Natural killer cell treated with Interleukin-12 subunit alpha and Interleukin-12 subunit beta and Interleukin-15 and Interleukin-18, amount 100 ng/mL, for 72 hours (primary cell): ENCODE measurements at regions not wholly inside any gene's neighbourhood (a gene's known extent, or its start where the extent isn't known, plus 50 kb on each side); places are given as distances from the start of the nearest gene placed in this dataset.
"Not testable (repeated sequence)": the region's sequence is repeated elsewhere in the genome, so short reads cannot be mapped to it uniquely, and the experiment has no call there.

Source experiments
- ATAC-seq, 2 donors: fragments of 150-1000 bp; cut with Tn5 transposase in 1 of 2; sonication (Bioruptor Pico), chemical (Tn5 transposase) in 1 of 2; 2 replicates each; pipeline ENCODE4 v1.10.0; 2021
- DNase-seq: peaks from one replicate; pipeline ENCODE4 v3.0.0; 2022; ENCODE audit warnings: low spot score
- H3K27ac Mint-ChIP-seq, 2 donors: 1 replicate in 1 of 2; 2 replicates in 1 of 2; pipeline ENCODE4 v1.8.0; 2022; ENCODE audit warnings: mixed read lengths in 2 of 2, mild to moderate bottlenecking in 1 of 2, moderate library complexity in 1 of 2
- H3K27me3 Mint-ChIP-seq, 2 donors: 1 replicate in 1 of 2; 2 replicates in 1 of 2; pipeline ENCODE4 v1.8.0; 2022; ENCODE audit warnings: mixed read lengths in 2 of 2
- H3K36me3 Mint-ChIP-seq: one replicate; pipeline ENCODE4 v1.8.0; 2022; ENCODE audit warnings: mixed read lengths
- H3K4me1 Mint-ChIP-seq, 2 donors: 1 replicate in 1 of 2; 2 replicates in 1 of 2; pipeline ENCODE4 v1.8.0; 2022; ENCODE audit warnings: low read depth in 2 of 2, mixed read lengths in 2 of 2, mild to moderate bottlenecking in 1 of 2
- H3K4me3 Mint-ChIP-seq: one replicate; pipeline ENCODE4 v1.8.0; 2022; ENCODE audit warnings: mixed read lengths
- H3K9me3 Mint-ChIP-seq: 2 replicates; pipeline ENCODE4 v1.8.0; 2022; ENCODE audit warnings: mixed read lengths

DNA sequence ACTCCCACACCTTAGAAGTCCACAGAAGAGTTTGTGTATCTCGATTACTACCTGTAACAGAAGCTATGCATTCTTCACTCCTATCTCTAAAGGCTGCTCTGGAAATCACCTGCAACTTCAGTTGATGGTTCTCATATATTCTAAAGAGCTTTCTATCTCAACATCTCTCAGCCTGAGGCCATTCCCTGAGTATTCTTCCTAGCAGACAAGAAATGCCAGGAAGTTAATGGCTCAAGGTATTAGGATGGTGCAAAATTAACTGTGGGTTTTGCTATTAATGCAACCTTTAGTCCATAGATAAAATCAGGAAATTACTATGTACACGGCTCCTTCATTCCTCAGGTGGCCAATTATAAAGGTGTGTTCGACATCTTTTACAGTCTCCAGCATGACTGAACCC is 290.1 kb downstream of the ZNF716 start:
- DNase-seq, H3K4me1 Mint-ChIP-seq, H3K4me3 Mint-ChIP-seq, ATAC-seq, H3K36me3 Mint-ChIP-seq, H3K27me3 Mint-ChIP-seq, H3K27ac Mint-ChIP-seq: not testable (repeated sequence)
- peaks cover 12% of the 10 kb centered on the region for H3K9me3 Mint-ChIP-seq

DNA sequence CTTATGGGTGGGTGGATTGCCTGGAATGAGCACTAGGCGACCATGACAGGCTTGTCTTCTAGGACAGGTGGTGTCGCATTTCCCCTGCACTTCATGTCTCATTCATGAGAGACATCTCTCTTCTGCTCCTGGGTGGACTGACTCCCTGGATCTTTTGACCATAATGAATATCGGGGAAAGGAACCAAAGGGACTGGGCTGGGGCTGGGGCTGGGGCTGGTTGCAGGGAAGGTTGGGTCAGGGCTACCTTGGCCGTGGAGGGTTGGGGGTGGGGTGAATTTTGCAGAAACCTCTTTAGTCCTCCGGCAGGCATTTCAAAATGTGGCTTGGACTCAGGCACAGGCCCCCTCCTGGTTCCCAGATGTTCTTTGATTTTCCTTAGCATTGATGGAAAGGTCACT is 319.2 kb downstream of the ZNF716 start:
- ATAC-seq (no peak), DNase-seq (no peak)
- Mint-ChIP-seq H3K27ac (no peak overlapping the region), H3K27me3 (no peaks in the 10 kb centered on the region), H3K4me1 (no peaks in the 10 kb centered on the region), H3K4me3 (no peak overlapping the region), H3K9me3 (peaks cover 22% of the 10 kb centered on the region), H3K36me3 (peaks cover 34% of the 10 kb centered on the region)

DNA sequence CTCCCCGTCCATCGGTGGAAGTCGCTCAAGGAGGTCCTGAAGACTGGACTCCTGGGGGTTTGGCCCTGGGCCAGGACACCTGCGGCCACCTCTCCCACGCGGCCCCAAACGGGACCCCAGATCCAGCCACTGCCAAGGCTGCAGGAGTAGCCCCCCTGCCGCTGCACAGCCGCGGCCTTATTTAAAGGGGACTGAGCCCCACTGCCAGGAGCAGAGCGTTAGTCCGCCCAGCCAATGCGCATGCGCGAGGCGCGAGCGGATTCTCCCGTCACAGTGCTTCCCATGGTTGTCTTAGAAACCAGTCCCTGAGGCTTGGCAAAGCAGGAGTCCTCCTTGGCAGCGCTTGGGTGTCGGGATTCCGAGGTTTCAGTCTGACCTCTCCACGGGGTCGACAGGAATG is 320.0 kb downstream of the ZNF716 start:
- Mint-ChIP-seq H3K27ac (no peak overlapping the region), H3K9me3 (peaks cover 22% of the 10 kb centered on the region), H3K36me3 (peaks cover 35% of the 10 kb centered on the region), H3K27me3 (no peaks in the 10 kb centered on the region), H3K4me1 (no peaks in the 10 kb centered on the region), H3K4me3 (no peak overlapping the region)
- DNase-seq, result no peak
- ATAC-seq, result no peak

DNA sequence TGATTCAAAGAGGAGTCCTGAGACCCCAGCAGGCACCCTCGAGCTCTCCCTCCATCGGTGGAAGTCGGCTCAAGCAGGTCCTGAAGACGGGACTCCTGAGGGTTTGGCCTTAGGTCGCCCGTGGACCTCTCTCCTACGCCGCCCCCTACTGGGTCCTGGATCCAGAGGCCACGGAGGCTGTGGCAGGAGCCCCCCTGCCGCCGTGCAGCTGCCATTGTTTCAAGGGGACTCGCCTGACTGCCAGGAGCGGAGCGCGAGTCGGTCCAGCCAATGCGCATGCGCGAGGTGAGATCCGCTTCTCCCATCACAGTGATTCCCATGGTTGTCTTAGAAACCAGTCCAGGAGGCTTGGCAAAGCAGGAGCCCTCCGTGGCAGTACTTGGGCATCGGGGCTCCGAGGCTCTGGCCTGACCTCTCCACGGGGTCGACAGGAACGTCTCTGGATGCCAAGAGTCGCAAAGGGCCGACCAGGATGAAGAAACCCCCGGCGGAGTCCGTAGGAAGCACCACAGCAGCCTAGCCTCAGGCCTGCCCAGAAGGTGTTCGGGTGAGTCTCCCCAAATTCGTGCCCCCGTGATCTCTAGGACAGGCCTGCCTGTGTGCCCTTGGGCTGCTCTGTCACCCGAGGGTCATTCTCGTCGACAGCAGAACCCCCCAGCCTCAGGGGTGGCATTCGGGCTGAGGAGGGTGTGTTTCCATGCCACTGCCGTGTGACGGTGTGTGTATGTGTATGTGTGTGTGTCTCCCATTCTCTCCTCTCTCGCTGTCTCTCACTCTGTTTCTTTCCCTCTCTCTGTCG is 322.3 kb downstream of the ZNF716 start:
- Mint-ChIP-seq H3K9me3 (peaks cover 27% of the 10 kb centered on the region), H3K36me3 (peaks cover 42% of the 10 kb centered on the region), H3K4me1 (no peaks in the 10 kb centered on the region), H3K4me3 (no peak overlapping the region), H3K27me3 (no peaks in the 10 kb centered on the region), H3K27ac (no peak overlapping the region)
- no peak for DNase-seq
- ATAC-seq, result no peak

DNA sequence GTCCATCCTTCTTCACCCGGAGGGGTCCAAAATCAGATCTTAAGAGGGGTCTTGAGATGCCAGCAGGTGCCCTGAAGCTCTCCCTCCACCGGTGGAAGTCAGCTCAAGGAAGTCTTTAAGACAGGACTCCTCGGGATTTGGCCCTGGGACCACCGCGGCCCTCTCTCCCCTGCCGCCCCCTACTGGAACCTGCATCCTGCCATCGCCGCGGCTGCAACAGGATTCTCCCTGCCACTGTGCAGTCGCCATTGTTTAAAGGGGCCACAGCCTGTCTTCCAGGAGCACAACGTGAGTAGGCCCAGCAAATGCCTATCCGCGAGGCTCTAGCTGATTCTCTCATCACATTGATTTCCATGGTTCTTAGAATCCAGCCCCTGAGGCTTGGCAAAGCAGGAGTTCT is 324.3 kb downstream of the ZNF716 start:
- H3K36me3 Mint-ChIP-seq, result peaks cover 44% of the 10 kb centered on the region
- no peak overlapping the region for H3K4me3 Mint-ChIP-seq
- no peaks in the 10 kb centered on the region for H3K27me3 Mint-ChIP-seq

DNA sequence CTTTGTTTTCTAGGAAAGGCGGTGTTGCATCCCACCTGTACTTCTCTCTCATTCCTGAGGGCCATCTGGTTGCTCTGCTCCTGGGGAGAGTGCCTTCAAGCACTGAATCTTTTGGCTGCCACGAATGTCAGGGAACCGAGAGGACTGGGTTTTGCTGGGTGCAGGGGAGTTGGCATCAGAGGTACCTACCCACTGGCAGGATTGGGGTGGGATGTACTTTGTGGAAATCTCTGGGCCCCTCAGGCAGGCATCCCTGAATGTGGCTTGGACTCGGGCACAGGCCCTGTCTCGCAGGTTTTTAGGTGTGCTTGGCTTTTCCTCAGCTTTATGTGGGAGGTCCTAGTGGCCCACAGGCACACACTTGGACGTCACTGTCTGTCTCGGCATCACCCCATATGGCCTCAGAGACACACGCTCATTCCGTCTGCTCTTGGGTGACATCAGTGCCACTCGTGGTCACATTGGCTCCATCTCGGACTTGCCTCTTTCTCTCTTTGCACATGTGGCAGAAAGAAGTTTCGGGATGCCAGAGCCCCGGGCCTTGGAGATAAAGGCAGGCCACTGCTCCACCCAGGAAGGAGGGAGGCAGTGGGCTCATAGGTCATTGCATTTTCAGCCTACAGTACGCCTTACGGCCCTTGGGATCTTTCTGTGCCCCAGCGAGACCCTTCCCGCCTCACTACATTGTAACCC is 325.6 kb downstream of the ZNF716 start:
- Mint-ChIP-seq H3K9me3 (peaks cover 25% of the 10 kb centered on the region), H3K27ac (no peak overlapping the region), H3K36me3 (peaks cover 42% of the 10 kb centered on the region), H3K4me1 (no peaks in the 10 kb centered on the region), H3K4me3 (no peak overlapping the region), H3K27me3 (no peaks in the 10 kb centered on the region)
- DNase-seq (no peak), ATAC-seq (no peak)

More for the DNA sequence above, 324.3 kb downstream of the ZNF716 start:
- no peak for ATAC-seq
- H3K4me1 Mint-ChIP-seq, result no peaks in the 10 kb centered on the region
- no peak overlapping the region for H3K27ac Mint-ChIP-seq
- DNase-seq, result no peak
- H3K9me3 Mint-ChIP-seq, result peaks cover 25% of the 10 kb centered on the region

DNA sequence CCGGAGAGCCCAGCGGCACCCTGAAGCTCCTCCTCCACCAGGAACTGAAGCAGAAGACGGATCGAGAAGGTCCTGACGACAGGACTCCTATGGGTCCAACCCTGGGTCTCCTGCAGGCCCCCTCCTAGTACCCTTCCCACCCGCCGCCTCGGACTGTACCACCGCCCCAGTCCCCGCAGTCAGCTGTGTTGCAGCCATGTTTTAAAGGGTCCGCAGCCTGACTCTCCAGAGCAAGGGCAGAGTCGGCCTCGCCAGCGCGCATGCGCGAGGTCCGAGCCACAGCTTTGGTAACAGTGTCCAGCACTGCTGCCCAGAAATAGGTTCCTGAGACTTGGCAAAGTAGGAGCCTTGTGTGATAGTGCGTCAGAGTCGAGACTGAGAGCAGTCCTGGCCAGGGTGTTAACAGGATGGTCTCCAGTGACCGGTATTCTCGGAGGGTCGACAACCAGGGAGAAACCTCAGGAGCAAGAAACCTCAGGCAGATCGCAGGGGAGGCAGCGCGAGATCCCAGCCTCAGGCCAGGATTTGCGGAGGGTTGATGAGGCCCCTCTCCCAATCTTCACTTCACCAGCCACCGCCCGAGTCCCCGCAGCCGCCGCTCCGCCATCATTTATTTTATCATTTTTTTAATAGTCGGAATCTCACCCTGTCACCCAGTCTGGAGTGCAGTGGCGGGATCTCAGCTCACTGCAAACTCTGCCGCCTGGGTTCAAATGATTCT is 326.3 kb downstream of the ZNF716 start:
- Mint-ChIP-seq H3K36me3 (peaks cover 37% of the 10 kb centered on the region), H3K9me3 (peaks cover 20% of the 10 kb centered on the region)

DNA sequence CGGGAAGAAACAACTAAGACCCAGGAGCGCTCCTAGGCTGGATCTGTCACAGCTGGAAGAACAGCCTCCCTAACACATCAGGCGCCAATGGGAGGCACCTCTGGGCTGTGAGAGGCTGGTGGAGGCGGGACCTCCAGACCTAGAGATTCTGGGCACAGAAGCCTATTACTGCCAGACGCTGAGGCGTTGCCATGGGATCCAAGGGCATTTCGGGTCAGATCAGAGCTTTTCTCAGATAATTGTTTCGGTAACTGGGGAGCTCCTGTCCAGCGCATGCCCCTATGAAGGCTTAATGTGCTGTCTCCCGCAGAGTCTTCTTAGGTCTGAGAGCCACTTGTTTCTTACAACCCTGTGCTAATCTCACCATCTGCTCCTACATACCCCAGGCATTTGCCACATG is 339.2 kb downstream of the ZNF716 start:
- H3K36me3 Mint-ChIP-seq, result peaks cover 10% of the 10 kb centered on the region
- DNase-seq, result no peak
- no peaks in the 10 kb centered on the region for H3K27me3 Mint-ChIP-seq
- H3K27ac Mint-ChIP-seq, result no peak overlapping the region
- H3K4me1 Mint-ChIP-seq, result no peaks in the 10 kb centered on the region
- H3K4me3 Mint-ChIP-seq, result no peak overlapping the region
- peaks cover 3% of the 10 kb centered on the region for H3K9me3 Mint-ChIP-seq
- no peak for ATAC-seq

More for the DNA sequence above, 326.3 kb downstream of the ZNF716 start:
- DNase-seq, ATAC-seq, H3K4me3 Mint-ChIP-seq, H3K4me1 Mint-ChIP-seq, H3K27me3 Mint-ChIP-seq, H3K27ac Mint-ChIP-seq: not testable (repeated sequence)

DNA sequence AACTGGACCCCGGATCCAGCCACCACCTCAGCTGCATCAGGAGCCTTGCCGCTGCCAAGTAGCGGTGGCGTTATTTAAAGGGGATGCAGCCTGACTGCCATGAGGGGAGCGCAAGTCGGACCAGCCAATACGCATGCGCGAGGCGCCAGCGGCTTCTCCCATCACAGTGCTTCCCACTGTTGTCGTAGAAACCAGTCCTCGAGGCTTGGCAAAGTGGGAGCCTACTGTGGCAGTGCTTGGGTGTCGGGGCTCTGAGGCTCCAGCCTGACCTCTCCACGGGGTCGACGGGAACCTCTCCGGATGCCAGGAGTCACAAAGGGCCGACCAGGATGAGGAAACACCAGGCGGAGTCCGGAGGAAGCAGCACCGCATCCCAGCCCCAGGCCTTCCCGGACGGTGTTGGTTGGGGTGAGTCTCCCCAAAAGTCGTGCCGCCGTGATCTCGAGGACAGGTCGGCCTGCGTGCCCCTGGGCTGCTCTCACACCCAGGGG is 369.6 kb downstream of the ZNF716 start:
- no peak overlapping the region for H3K4me3 Mint-ChIP-seq
- no peaks in the 10 kb centered on the region for H3K27me3 Mint-ChIP-seq
- H3K36me3 Mint-ChIP-seq, result peaks cover 25% of the 10 kb centered on the region
- peaks cover 15% of the 10 kb centered on the region for H3K9me3 Mint-ChIP-seq
- H3K27ac Mint-ChIP-seq, result no peak overlapping the region
- ATAC-seq (no peak), DNase-seq (no peak)
- no peaks in the 10 kb centered on the region for H3K4me1 Mint-ChIP-seq

DNA sequence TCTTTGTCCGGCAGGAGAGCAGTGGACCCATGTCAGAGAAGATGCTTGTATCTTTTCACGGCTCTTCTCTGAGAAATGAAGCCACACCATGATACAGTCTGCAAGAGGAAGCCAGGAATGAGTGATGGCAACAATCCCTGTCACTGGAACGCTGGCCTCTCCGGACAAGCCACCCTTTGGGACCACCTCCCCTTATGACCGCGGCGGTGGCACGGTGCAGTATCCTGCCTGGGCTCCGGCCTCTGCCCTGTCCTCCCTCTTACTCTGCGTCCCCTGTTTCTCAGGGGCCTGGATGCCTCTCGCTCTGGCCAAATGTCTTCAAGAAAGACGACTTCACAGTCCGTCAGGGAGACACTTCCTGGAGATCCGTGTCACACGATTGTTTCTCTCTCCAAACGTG is 370.5 kb downstream of the ZNF716 start:
- Mint-ChIP-seq H3K27ac (no peak overlapping the region), H3K4me3 (no peak overlapping the region), H3K27me3 (no peaks in the 10 kb centered on the region), H3K36me3 (peaks cover 29% of the 10 kb centered on the region), H3K9me3 (peaks cover 19% of the 10 kb centered on the region), H3K4me1 (no peaks in the 10 kb centered on the region)
- ATAC-seq (no peak), DNase-seq (no peak)

DNA sequence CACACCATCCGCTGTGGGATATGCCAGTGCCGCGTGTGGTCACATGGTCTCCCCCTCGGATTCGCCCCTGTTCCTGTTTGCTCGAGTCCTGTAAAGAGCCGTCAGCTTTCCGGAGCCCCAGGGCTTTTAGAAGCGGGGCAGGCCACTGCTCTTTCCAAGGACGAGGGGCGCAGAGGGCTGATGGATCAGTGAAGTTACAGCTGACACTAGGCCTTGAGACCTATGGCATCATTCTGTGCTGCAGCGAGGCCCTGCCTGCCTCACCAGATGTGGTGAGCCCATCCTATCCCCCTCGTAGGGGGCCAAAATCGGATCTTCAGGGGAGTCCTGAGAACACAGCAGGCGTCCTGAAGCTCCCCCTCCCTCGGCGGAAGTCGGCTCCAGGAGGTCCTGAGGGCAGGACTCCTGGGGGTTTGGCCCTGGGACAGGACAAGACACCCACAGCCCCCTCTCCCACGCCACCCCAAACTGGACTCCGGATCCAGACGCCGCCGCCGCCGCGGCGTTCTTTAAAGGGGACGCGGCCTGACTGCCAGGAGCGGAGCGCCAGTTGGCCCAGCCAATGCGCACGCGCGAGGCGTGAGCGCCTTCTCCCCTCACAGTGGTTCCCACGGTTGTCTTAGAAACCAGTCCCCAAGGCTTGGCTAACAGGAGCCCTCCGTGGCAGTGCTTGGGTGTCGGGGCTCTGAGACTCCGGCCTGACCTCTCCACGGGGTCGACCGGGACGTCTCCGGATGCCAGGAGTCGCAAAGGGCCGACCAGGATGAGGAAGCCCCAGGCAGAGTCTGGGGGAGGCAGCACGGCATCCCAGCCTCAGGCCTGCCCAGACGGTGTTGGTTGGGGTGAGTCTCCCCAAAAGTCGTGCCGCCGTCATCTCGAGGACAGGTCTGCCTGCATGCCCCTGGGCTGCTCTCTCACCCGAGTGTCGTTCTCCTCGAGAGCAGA is 371.7 kb downstream of the ZNF716 start:
- Mint-ChIP-seq H3K27ac (no peak overlapping the region), H3K27me3 (no peaks in the 10 kb centered on the region), H3K36me3 (peaks cover 29% of the 10 kb centered on the region), H3K4me1 (no peaks in the 10 kb centered on the region), H3K9me3 (peaks cover 19% of the 10 kb centered on the region), H3K4me3 (no peak overlapping the region)
- DNase-seq, result no peak
- no peak for ATAC-seq

DNA sequence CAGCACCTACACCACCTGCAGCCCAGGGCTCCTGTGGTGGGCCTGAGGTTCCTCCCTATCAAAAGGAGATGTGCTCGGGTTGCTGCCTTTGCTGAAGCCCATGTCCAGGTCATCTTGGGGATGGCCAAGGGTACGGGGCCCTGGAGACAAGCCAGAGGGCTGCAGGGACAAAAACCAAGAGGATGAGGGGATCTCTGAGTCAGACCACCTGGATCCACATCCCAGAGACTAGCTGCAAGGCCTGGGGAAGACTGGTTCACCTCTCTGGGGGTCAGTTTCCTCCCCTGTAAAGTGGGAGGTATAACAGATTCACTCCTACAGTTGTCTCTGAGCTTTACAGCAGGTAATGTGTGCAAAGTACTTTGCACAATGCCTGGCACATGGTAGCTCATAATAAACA is 376.6 kb downstream of the ZNF716 start:
- ATAC-seq, H3K4me3 Mint-ChIP-seq, H3K4me1 Mint-ChIP-seq, H3K27me3 Mint-ChIP-seq, DNase-seq, H3K27ac Mint-ChIP-seq: not testable (repeated sequence)
- H3K36me3 Mint-ChIP-seq, result peaks cover 17% of the 10 kb centered on the region
- peaks cover 10% of the 10 kb centered on the region for H3K9me3 Mint-ChIP-seq

DNA sequence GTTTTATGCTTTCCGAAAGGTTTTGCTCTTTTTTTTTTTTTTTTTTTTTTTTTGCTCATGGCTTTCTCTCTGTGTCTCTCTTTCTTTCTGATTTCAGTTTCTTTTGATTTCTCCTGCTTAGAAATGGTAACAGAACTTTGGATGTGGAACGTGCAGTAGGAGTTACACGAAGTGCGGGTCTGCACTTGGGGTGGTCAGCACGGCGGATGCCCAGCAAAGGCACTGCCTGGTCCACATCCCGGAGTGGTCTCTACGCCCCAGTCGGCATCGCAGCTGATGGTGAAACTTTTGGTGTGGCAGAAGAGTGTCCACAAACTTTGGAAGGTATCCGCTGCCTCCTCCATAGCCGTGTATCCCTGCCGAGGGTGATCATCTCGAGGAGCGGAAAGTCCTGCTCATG is 385.2 kb downstream of the ZNF716 start:
- not testable (repeated sequence) for H3K4me1 Mint-ChIP-seq, H3K4me3 Mint-ChIP-seq, H3K36me3 Mint-ChIP-seq, H3K27me3 Mint-ChIP-seq, H3K9me3 Mint-ChIP-seq, ATAC-seq, DNase-seq, H3K27ac Mint-ChIP-seq
